Fibroblast of lung (primary cell): ENCODE measurements at regions not wholly inside any gene's neighbourhood (a gene's known extent, or its start where the extent isn't known, plus 50 kb on each side); places are given as distances from the start of the nearest gene placed in this dataset.

Experiments
- EZH2 ChIP-seq: IDR thresholded peaks from 2 replicates; pipeline ENCODE4 v1.5.1; 2012; ENCODE audit warnings: low read length, control low read depth, mild to moderate bottlenecking; ENCODE audit errors: missing control alignments
- TF ChIP-seq, protein P1 (sequence below), 2 donors: IDR thresholded peaks in 1 of 2; conservative IDR thresholded peaks in 1 of 2; 1 replicate in 1 of 2; 2 replicates in 1 of 2; pipeline ENCODE4 v1.5.1; 2011 to 2012; ENCODE audit warnings: low read length in 2 of 2, control low read depth in 1 of 2, inconsistent platforms in 1 of 2, low read depth in 1 of 2, mild to moderate bottlenecking in 1 of 2

DNA sequence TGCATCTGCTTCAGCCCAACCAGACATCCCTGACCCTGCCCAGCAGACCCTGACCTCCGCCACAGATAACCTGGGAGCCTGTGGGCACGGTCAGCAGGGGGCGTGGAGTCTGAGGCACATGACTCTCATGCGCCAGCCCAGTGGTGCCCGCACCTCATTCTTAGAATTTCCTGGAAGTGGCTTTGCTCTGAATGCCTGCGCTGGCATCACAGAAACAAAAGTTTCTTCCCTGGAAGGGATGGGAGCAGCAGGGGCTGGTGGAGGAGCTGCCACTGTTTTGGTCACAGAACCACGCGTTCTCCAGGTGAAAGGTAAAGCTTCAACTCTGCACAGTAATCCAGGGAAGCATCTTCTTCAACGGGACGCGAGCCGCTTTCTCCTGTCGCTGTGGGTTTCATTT is 67.9 kb upstream of the DUSP22 start:
- TF ChIP-seq, protein P1, sequence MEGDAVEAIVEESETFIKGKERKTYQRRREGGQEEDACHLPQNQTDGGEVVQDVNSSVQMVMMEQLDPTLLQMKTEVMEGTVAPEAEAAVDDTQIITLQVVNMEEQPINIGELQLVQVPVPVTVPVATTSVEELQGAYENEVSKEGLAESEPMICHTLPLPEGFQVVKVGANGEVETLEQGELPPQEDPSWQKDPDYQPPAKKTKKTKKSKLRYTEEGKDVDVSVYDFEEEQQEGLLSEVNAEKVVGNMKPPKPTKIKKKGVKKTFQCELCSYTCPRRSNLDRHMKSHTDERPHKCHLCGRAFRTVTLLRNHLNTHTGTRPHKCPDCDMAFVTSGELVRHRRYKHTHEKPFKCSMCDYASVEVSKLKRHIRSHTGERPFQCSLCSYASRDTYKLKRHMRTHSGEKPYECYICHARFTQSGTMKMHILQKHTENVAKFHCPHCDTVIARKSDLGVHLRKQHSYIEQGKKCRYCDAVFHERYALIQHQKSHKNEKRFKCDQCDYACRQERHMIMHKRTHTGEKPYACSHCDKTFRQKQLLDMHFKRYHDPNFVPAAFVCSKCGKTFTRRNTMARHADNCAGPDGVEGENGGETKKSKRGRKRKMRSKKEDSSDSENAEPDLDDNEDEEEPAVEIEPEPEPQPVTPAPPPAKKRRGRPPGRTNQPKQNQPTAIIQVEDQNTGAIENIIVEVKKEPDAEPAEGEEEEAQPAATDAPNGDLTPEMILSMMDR (conservative IDR thresholded peaks at IDR 0.05 in 1 of 2, IDR thresholded peaks at IDR 0.05 in 1 of 2; ENCODE audit: low read depth in 1 of 2, low read length in 2 of 2), result no peak
- TF ChIP-seq EZH2, result no peak
